Caco-2 (cell line): ENCODE measurements at regions not wholly inside any gene's neighbourhood (a gene's known extent, or its start where the extent isn't known, plus 50 kb on each side); places are given as distances from the start of the nearest gene placed in this dataset.
"Not testable (repeated sequence)": the region's sequence is repeated elsewhere in the genome, so short reads cannot be mapped to it uniquely, and the experiment has no call there.

ENCODE experiments used
- BruUV-seq: library from RNA; stranded (reverse); fragments of 400-500 nt; replicated peaks from 2 replicates; lab custom pipeline; 2021; lab: Mats Ljungman, UMichigan
- CTCF ChIA-PET: fragments of 300-600 bp; sonication (Branson Sonifier 250); formaldehyde crosslinking; loops from one replicate; lab custom pipeline; 2022; ENCODE audit warnings: antibody characterized with exemption; lab: Charles Lee
- POLR2A ChIA-PET: fragments of 300-600 bp; sonication (Branson Sonifier 250); formaldehyde crosslinking; loops from one replicate; lab custom pipeline; 2022; ENCODE audit warnings: antibody characterized with exemption; lab: Charles Lee
- DNase-seq, 2 experiments: peaks; one replicate each; pipeline versions ENCODE4 v3.0.0 to v3.0.0-alpha.2; 2020 to 2022
- H3K27me3 ChIP-seq: replicated peaks from 2 replicates; pipeline ENCODE4 v1.6.0; 2011; ENCODE audit warnings: low read length; ENCODE audit not compliant: control insufficient read depth, insufficient read depth
- H3K36me3 ChIP-seq: 2 replicates; pipeline ENCODE4 v1.5.1; 2011; ENCODE audit warnings: low read length; ENCODE audit not compliant: control insufficient read depth, insufficient read depth
- H3K4me1 ChIP-seq: fragments of 250-450 bp; sonication (Bioruptor Pico); 2 replicates; pipeline ENCODE4 v1.5.1; 2020; ENCODE audit warnings: mild to moderate bottlenecking
- H3K4me3 ChIP-seq: 2 replicates; pipeline ENCODE4 v1.5.1; 2011; ENCODE audit warnings: low read depth, mild to moderate bottlenecking, control low read depth, low read length
- H3K9me3 ChIP-seq: fragments of 250-450 bp; sonication (Bioruptor Pico); 2 replicates; pipeline ENCODE4 v1.5.1; 2020; ENCODE audit warnings: mild to moderate bottlenecking, moderate library complexity
- H3K27ac Mint-ChIP-seq: one replicate; pipeline ENCODE4 v1.8.0; 2022; ENCODE audit warnings: mixed read lengths; ENCODE audit not compliant: unreplicated experiment
- H3K27me3 Mint-ChIP-seq: one replicate; pipeline ENCODE4 v1.8.0; 2022; ENCODE audit warnings: mixed read lengths; ENCODE audit not compliant: insufficient read depth, unreplicated experiment
- H3K36me3 Mint-ChIP-seq: one replicate; pipeline ENCODE4 v1.8.0; 2022; ENCODE audit warnings: mild to moderate bottlenecking, mixed read lengths; ENCODE audit not compliant: insufficient read depth, unreplicated experiment
- H3K4me1 Mint-ChIP-seq: one replicate; pipeline ENCODE4 v1.8.0; 2022; ENCODE audit warnings: low read depth, mixed read lengths; ENCODE audit not compliant: unreplicated experiment
- H3K4me3 Mint-ChIP-seq: one replicate; pipeline ENCODE4 v1.8.0; 2022; ENCODE audit warnings: mild to moderate bottlenecking, moderate library complexity, mixed read lengths; ENCODE audit not compliant: unreplicated experiment
- H3K9me3 Mint-ChIP-seq: one replicate; pipeline ENCODE4 v1.8.0; 2022; ENCODE audit warnings: mixed read lengths; ENCODE audit not compliant: unreplicated experiment
- CTCF ChIP-seq, 2 experiments: fragments of 200-600 bp in 1 of 2; IDR thresholded peaks; 1 replicate in 1 of 2; 2 replicates in 1 of 2; pipeline versions ENCODE4 v1.5.1 to v1.8.0; 2011 to 2022; ENCODE audit warnings: antibody characterized with exemption in 1 of 2, control low read depth in 1 of 2, inconsistent platforms in 1 of 2, low read depth in 1 of 2, low read length in 1 of 2, mild to moderate bottlenecking in 1 of 2, moderate library complexity in 1 of 2; ENCODE audit not compliant: insufficient read depth in 1 of 2, severe bottlenecking in 1 of 2, unreplicated experiment in 1 of 2
- intact Hi-C: fragments of 100-400 bp; cut with micrococcal nuclease; formaldehyde crosslinking; loops from one replicate; pipeline ENCODE4 v1.10.0; 2022; ENCODE audit not compliant: unreplicated experiment

- H3K27ac Mint-ChIP-seq, result no peak overlapping the region
- ChIA-PET POLR2A (no interaction called here), CTCF (no interaction called here)
- Histone ChIP-seq H3K27me3 (no peaks in the 10 kb centered on the region), H3K9me3 (no peaks in the 10 kb centered on the region), H3K4me3 (no peak overlapping the region), H3K36me3 (no peaks in the 10 kb centered on the region), H3K4me1 (no peaks in the 10 kb centered on the region)
- H3K27me3 Mint-ChIP-seq, result peaks cover 6% of the 10 kb centered on the region
- TF ChIP-seq CTCF (IDR thresholded peaks at IDR 0.05; ENCODE audit: insufficient read depth in 1 of 2, low read depth in 1 of 2, low read length in 1 of 2, severe bottlenecking in 1 of 2, unreplicated experiment in 1 of 2), result no peak
- no TSS peak for BruUV-seq
- H3K4me3 Mint-ChIP-seq, result no peak overlapping the region
- intact Hi-C loops, result no loop called here
- no peaks in the 10 kb centered on the region for H3K4me1 Mint-ChIP-seq
- no peaks in the 10 kb centered on the region for H3K9me3 Mint-ChIP-seq
- H3K36me3 Mint-ChIP-seq, result no peaks in the 10 kb centered on the region
- no peak for DNase-seq
These were observed 189.3 kb downstream of the POLR1F start for GRCh38 chr7:19519443-19520021.

- H3K4me3 Mint-ChIP-seq, H3K9me3 ChIP-seq, H3K27me3 ChIP-seq, H3K4me3 ChIP-seq, H3K36me3 ChIP-seq, H3K4me1 ChIP-seq, H3K27me3 Mint-ChIP-seq, POLR2A ChIA-PET, H3K36me3 Mint-ChIP-seq, BruUV-seq, CTCF ChIA-PET, H3K27ac Mint-ChIP-seq, H3K4me1 Mint-ChIP-seq, intact Hi-C loops, DNase-seq, H3K9me3 Mint-ChIP-seq: not testable (repeated sequence)
These were observed 191.3 kb downstream of the POLR1F start for GRCh38 chr7:19517546-19517945.

GRCh38 chr7:19508821-19509220, 200.0 kb downstream of the POLR1F start:
- H3K9me3 Mint-ChIP-seq, result no peaks in the 10 kb centered on the region
- Histone ChIP-seq H3K36me3 (no peaks in the 10 kb centered on the region), H3K27me3 (no peaks in the 10 kb centered on the region), H3K4me3 (no peak overlapping the region), H3K9me3 (no peaks in the 10 kb centered on the region), H3K4me1 (no peaks in the 10 kb centered on the region)
- H3K27ac Mint-ChIP-seq, result no peak overlapping the region
- H3K27me3 Mint-ChIP-seq, result no peaks in the 10 kb centered on the region
- no peak for TF ChIP-seq CTCF (IDR thresholded peaks at IDR 0.05; ENCODE audit: insufficient read depth in 1 of 2, low read depth in 1 of 2, low read length in 1 of 2, severe bottlenecking in 1 of 2, unreplicated experiment in 1 of 2)
- intact Hi-C loops, result no loop called here
- CTCF ChIA-PET, result no interaction called here
- BruUV-seq, result no TSS peak
- no peak overlapping the region for H3K4me3 Mint-ChIP-seq
- no peaks in the 10 kb centered on the region for H3K4me1 Mint-ChIP-seq
- no peak for DNase-seq
- POLR2A ChIA-PET, result no interaction called here
- no peaks in the 10 kb centered on the region for H3K36me3 Mint-ChIP-seq

GRCh38 chr7:19508124-19508523, 200.7 kb downstream of the POLR1F start:
- TF ChIP-seq CTCF (IDR thresholded peaks at IDR 0.05; ENCODE audit: insufficient read depth in 1 of 2, low read depth in 1 of 2, low read length in 1 of 2, severe bottlenecking in 1 of 2, unreplicated experiment in 1 of 2), result no peak
- BruUV-seq, result no TSS peak
- H3K9me3 Mint-ChIP-seq, result no peaks in the 10 kb centered on the region
- H3K27me3 ChIP-seq, result no peaks in the 10 kb centered on the region
- no peaks in the 10 kb centered on the region for H3K36me3 Mint-ChIP-seq
- no peaks in the 10 kb centered on the region for H3K36me3 ChIP-seq
- DNase-seq, result no peak
- H3K4me3 Mint-ChIP-seq, result no peak overlapping the region
- ChIA-PET CTCF (no interaction called here), POLR2A (no interaction called here)
- no peak overlapping the region for H3K4me3 ChIP-seq
- no peaks in the 10 kb centered on the region for H3K27me3 Mint-ChIP-seq
- no peaks in the 10 kb centered on the region for H3K4me1 Mint-ChIP-seq
- H3K27ac Mint-ChIP-seq, result no peak overlapping the region
- H3K4me1 ChIP-seq, result no peaks in the 10 kb centered on the region
- no peaks in the 10 kb centered on the region for H3K9me3 ChIP-seq
- intact Hi-C loops, result no loop called here
